ENCODE measurements at regions not wholly inside any gene's neighbourhood (a gene's known extent, or its start where the extent isn't known, plus 50 kb on each side); places are given as distances from the start of the nearest gene placed in this dataset.

- intact Hi-C loops (cut with DNase I, micrococcal nuclease) = no loop called here
- Mint-ChIP-seq H3K36me3 (ENCODE audit: low read depth) (no peaks in the 10 kb centered on the region), H3K4me3 (no peak overlapping the region), H3K27me3 (no peaks in the 10 kb centered on the region), H3K27ac (no peak overlapping the region), H3K9me3 (no peaks in the 10 kb centered on the region), H3K4me1 (ENCODE audit: low read depth) (no peaks in the 10 kb centered on the region)
- H3K4me1 ChIP-seq (ENCODE audit: insufficient read depth, low read length) = no peaks in the 10 kb centered on the region
- H3K4me3 ChIP-seq (ENCODE audit: low read length) = no peak overlapping the region
- TF ChIP-seq CTCF (IDR thresholded peaks at IDR 0.05) = no peak
- POLR2A ChIA-PET = no interaction called here
- no peaks in the 10 kb centered on the region for H3K36me3 ChIP-seq (ENCODE audit: insufficient read depth, low read length)
- DNase-seq = no peak
- no peak overlapping the region for H3K27ac ChIP-seq (ENCODE audit: low read depth in 1 of 2, low read length in 2 of 2)
- no peaks in the 10 kb centered on the region for H3K9me3 ChIP-seq (ENCODE audit: control insufficient read depth in 1 of 2, insufficient read depth in 1 of 2, low read length in 2 of 2)
- CTCF ChIA-PET = no interaction called here
- H3K27me3 ChIP-seq (ENCODE audit: control insufficient read depth in 1 of 2, insufficient read depth in 2 of 2, low read length in 2 of 2) = no peaks in the 10 kb centered on the region
- ATAC-seq (ENCODE audit: poor library complexity) = no peak
These were observed 271.5 kb upstream of the C1orf87 start for GRCh38 chr1:60345049-60345448.

- no peaks in the 10 kb centered on the region for H3K27me3 ChIP-seq (ENCODE audit: control insufficient read depth in 1 of 2, insufficient read depth in 2 of 2, low read length in 2 of 2)
- no peaks in the 10 kb centered on the region for H3K27me3 Mint-ChIP-seq
- no peaks in the 10 kb centered on the region for H3K36me3 Mint-ChIP-seq (ENCODE audit: low read depth)
- H3K4me1 ChIP-seq (ENCODE audit: insufficient read depth, low read length) = no peaks in the 10 kb centered on the region
- DNase-seq (no peak), ATAC-seq (ENCODE audit: poor library complexity) (no peak)
- H3K4me1 Mint-ChIP-seq (ENCODE audit: low read depth) = no peaks in the 10 kb centered on the region
- ChIA-PET POLR2A (no interaction called here), CTCF (no interaction called here)
- H3K27ac Mint-ChIP-seq = no peak overlapping the region
- H3K36me3 ChIP-seq (ENCODE audit: insufficient read depth, low read length) = no peaks in the 10 kb centered on the region
- H3K9me3 ChIP-seq (ENCODE audit: control insufficient read depth in 1 of 2, insufficient read depth in 1 of 2, low read length in 2 of 2) = no peaks in the 10 kb centered on the region
- H3K4me3 ChIP-seq (ENCODE audit: low read length) = no peak overlapping the region
- no peaks in the 10 kb centered on the region for H3K9me3 Mint-ChIP-seq
- no peak overlapping the region for H3K27ac ChIP-seq (ENCODE audit: low read depth in 1 of 2, low read length in 2 of 2)
- no peak overlapping the region for H3K4me3 Mint-ChIP-seq
- no peak for TF ChIP-seq CTCF (IDR thresholded peaks at IDR 0.05)
- intact Hi-C loops (cut with DNase I, micrococcal nuclease) = no loop called here
These were observed 270.2 kb upstream of the C1orf87 start for GRCh38 chr1:60343736-60344135.

GRCh38 chr1:60342569-60342968 lies 269.0 kb upstream of the C1orf87 start:
- Mint-ChIP-seq H3K4me3 (no peak overlapping the region), H3K36me3 (ENCODE audit: low read depth) (no peaks in the 10 kb centered on the region), H3K27me3 (no peaks in the 10 kb centered on the region), H3K4me1 (ENCODE audit: low read depth) (no peaks in the 10 kb centered on the region), H3K27ac (no peak overlapping the region), H3K9me3 (no peaks in the 10 kb centered on the region)
- POLR2A ChIA-PET = no interaction called here
- CTCF ChIA-PET = no interaction called here
- Histone ChIP-seq H3K9me3 (ENCODE audit: control insufficient read depth in 1 of 2, insufficient read depth in 1 of 2, low read length in 2 of 2) (no peaks in the 10 kb centered on the region), H3K4me3 (ENCODE audit: low read length) (no peak overlapping the region), H3K27me3 (ENCODE audit: control insufficient read depth in 1 of 2, insufficient read depth in 2 of 2, low read length in 2 of 2) (no peaks in the 10 kb centered on the region), H3K36me3 (ENCODE audit: insufficient read depth, low read length) (no peaks in the 10 kb centered on the region), H3K4me1 (ENCODE audit: insufficient read depth, low read length) (no peaks in the 10 kb centered on the region), H3K27ac (ENCODE audit: low read depth in 1 of 2, low read length in 2 of 2) (no peak overlapping the region)
- DNase-seq (no peak), ATAC-seq (ENCODE audit: poor library complexity) (no peak)
- TF ChIP-seq CTCF (IDR thresholded peaks at IDR 0.05) = no peak
- intact Hi-C loops (cut with DNase I, micrococcal nuclease) = no loop called here

All from CD4-positive, alpha-beta T cell (primary cell).